Testis (tissue), 2 donors: ENCODE measurements at regions not wholly inside any gene's neighbourhood (a gene's known extent, or its start where the extent isn't known, plus 50 kb on each side); places are given as distances from the start of the nearest gene placed in this dataset.

Source experiments
- POLR2A ChIP-seq: fragments of 450-650 bp; IDR thresholded peaks from one replicate; pipeline ENCODE4 v1.6.1; 2017; ENCODE audit warnings: antibody characterized with exemption, mild to moderate bottlenecking, moderate library complexity
- TF ChIP-seq, protein P1 (sequence below), 3 experiments: fragments of 450-650 bp in 2 of 3; fragments of 200-600 bp in 1 of 3; sonication (generic) in 1 of 3; IDR thresholded peaks; one replicate each; pipeline ENCODE4 v1.5.1; 2016 to 2019; ENCODE audit warnings: antibody characterized with exemption in 3 of 3, mild to moderate bottlenecking in 2 of 3, moderate library complexity in 1 of 3

GRCh38 chr6:2517401-2517800 is 233.3 kb downstream of the MYLK4 start:
- TF ChIP-seq, protein P1, sequence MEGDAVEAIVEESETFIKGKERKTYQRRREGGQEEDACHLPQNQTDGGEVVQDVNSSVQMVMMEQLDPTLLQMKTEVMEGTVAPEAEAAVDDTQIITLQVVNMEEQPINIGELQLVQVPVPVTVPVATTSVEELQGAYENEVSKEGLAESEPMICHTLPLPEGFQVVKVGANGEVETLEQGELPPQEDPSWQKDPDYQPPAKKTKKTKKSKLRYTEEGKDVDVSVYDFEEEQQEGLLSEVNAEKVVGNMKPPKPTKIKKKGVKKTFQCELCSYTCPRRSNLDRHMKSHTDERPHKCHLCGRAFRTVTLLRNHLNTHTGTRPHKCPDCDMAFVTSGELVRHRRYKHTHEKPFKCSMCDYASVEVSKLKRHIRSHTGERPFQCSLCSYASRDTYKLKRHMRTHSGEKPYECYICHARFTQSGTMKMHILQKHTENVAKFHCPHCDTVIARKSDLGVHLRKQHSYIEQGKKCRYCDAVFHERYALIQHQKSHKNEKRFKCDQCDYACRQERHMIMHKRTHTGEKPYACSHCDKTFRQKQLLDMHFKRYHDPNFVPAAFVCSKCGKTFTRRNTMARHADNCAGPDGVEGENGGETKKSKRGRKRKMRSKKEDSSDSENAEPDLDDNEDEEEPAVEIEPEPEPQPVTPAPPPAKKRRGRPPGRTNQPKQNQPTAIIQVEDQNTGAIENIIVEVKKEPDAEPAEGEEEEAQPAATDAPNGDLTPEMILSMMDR (IDR thresholded peaks at IDR 0.05) = no peak
- TF ChIP-seq POLR2A = no peak
